Naive thymus-derived CD8-positive, alpha-beta T cell (primary cell): ENCODE measurements at regions not wholly inside any gene's neighbourhood (a gene's known extent, or its start where the extent isn't known, plus 50 kb on each side); places are given as distances from the start of the nearest gene placed in this dataset.

Experiments
- ATAC-seq, 2 donors: fragments of 150-1000 bp; cut with Tn5 transposase in 1 of 2; sonication (Bioruptor Pico), chemical (Tn5 transposase) in 1 of 2; 1 replicate in 1 of 2; 2 replicates in 1 of 2; pipeline ENCODE4 v1.10.0; 2021; ENCODE audit warnings: mild to moderate bottlenecking in 2 of 2, moderate library complexity in 2 of 2
- POLR2A ChIA-PET: fragments of 350-600 bp; sonication (Branson Sonifier 250); formaldehyde crosslinking; loops from one replicate; lab custom pipeline; 2021; ENCODE audit warnings: antibody characterized with exemption; lab: Charles Lee
- DNase-seq, 10 donors: peaks; one replicate each; pipeline versions ENCODE4 v3.0.0 to v3.0.0-alpha.2; 2020 to 2022
- H3K27ac Mint-ChIP-seq, 10 donors: one replicate each; pipeline ENCODE4 v1.8.0; 2020 to 2022; ENCODE audit warnings: mild to moderate bottlenecking in 10 of 10, mixed read lengths in 10 of 10, moderate library complexity in 4 of 10, inconsistent platforms in 1 of 10
- H3K27me3 Mint-ChIP-seq, 5 donors: one replicate each; pipeline ENCODE4 v1.8.0; 2021 to 2022; ENCODE audit warnings: mixed read lengths in 5 of 5
- H3K36me3 Mint-ChIP-seq, 3 donors: one replicate each; pipeline ENCODE4 v1.8.0; 2020 to 2022; ENCODE audit warnings: mixed read lengths in 3 of 3, mild to moderate bottlenecking in 2 of 3, inconsistent platforms in 1 of 3
- H3K4me1 Mint-ChIP-seq, 4 donors: one replicate each; pipeline ENCODE4 v1.8.0; 2021 to 2022; ENCODE audit warnings: mixed read lengths in 4 of 4
- H3K4me3 Mint-ChIP-seq, 10 donors: one replicate each; pipeline ENCODE4 v1.8.0; 2020 to 2022; ENCODE audit warnings: mild to moderate bottlenecking in 10 of 10, mixed read lengths in 10 of 10, moderate library complexity in 6 of 10, inconsistent platforms in 1 of 10
- H3K9me3 Mint-ChIP-seq, 9 donors: one replicate each; pipeline ENCODE4 v1.8.0; 2020 to 2022; ENCODE audit warnings: mixed read lengths in 9 of 9, mild to moderate bottlenecking in 3 of 9, inconsistent platforms in 1 of 9, moderate library complexity in 1 of 9

DNA sequence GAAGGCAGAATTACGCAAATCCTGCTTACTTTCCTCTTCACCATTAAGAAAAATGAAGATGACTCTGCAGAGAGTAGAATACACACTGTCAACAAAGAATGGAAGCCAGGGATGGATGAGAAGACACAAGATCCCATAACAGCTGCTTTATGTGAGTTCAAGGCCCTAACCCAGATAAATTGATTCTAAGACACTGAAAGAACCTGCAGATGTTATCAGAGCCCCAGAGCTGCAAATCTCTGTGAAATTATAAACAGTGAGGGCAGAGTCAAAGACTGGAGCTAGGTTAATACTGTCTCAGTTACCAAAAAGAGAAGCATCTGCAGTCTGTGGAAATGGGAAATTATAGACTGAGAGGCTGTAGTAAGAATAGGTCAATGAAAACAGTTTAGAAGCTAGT is 320.1 kb upstream of the PKDCC start:
- no peaks in the 10 kb centered on the region for H3K4me1 Mint-ChIP-seq
- H3K27me3 Mint-ChIP-seq, result peaks cover 0 to 2% (median 0%) of the 10 kb centered on the region in 5 donors
- no peak overlapping the region for H3K4me3 Mint-ChIP-seq
- no peaks in the 10 kb centered on the region for H3K36me3 Mint-ChIP-seq
- POLR2A ChIA-PET, result no interaction called here
- ATAC-seq (no peak), DNase-seq (no peak)
- H3K9me3 Mint-ChIP-seq, result no peaks in the 10 kb centered on the region
- no peak overlapping the region for H3K27ac Mint-ChIP-seq

DNA sequence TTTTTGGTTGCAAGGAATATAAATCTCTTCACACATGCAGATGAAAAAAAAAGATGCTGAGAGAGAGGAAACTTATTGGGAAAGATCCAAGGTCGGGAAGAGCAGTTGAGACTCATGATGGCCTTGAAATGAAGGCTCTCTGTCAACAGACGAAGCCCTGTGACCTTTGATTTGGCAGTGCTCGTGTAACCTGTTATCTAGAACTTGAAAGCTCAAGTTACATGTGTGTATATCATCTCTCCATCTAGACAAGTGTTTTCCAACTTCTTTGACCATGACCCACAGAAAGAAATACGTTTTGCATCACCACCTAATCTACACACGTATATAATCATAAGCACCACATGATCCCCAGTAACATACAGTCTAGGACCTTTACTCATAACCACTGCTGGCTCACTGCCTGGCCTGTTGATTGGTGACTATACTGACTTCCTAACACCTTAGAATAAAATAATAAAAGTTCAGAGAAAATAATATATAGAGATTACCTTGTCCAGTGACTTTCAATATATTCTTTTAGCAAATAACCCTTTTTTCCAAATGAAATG is 319.0 kb upstream of the PKDCC start:
- no peak overlapping the region for H3K27ac Mint-ChIP-seq
- POLR2A ChIA-PET, result no interaction called here
- ATAC-seq, result no peak
- no peak overlapping the region for H3K4me3 Mint-ChIP-seq
- no peaks in the 10 kb centered on the region for H3K36me3 Mint-ChIP-seq
- no peaks in the 10 kb centered on the region for H3K9me3 Mint-ChIP-seq
- peaks cover 0 to 2% (median 0%) of the 10 kb centered on the region in 5 donors for H3K27me3 Mint-ChIP-seq
- no peaks in the 10 kb centered on the region for H3K4me1 Mint-ChIP-seq
- no peak for DNase-seq

DNA sequence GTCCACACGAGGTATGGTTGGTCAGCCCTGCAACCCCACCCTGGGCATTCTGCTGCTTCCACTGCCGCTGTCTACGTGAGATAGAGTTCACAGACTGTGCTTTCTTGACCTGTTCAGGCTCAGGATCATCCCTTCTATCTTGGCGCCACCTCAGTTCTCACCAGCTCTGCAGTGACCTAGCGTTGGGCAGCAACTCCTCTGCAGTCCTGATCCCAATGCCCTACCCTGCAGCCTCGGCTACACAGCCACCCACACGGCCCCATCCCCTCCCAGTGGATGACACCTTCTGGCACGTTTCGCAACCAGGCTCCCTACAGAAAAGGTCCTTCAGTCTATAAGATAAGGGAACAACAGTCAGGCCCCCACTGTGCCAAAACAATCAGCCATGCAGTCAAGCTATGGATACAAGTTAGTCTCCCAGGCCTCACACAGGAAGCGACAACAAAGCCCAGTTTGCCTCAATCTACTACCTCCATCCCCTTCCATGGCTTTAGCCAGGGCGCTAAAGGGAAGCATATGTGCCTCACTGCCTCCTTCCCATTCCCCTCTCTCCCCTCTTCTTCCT is 317.9 kb upstream of the PKDCC start:
- peaks cover 0 to 4% (median 0%) of the 10 kb centered on the region in 5 donors for H3K27me3 Mint-ChIP-seq
- POLR2A ChIA-PET, result no interaction called here
- no peak overlapping the region for H3K27ac Mint-ChIP-seq
- no peak overlapping the region for H3K4me3 Mint-ChIP-seq
- no peak for DNase-seq
- no peaks in the 10 kb centered on the region for H3K4me1 Mint-ChIP-seq
- no peaks in the 10 kb centered on the region for H3K9me3 Mint-ChIP-seq
- ATAC-seq, result no peak
- no peaks in the 10 kb centered on the region for H3K36me3 Mint-ChIP-seq

- H3K4me1 Mint-ChIP-seq, result no peaks in the 10 kb centered on the region
- DNase-seq, result no peak
- no peak overlapping the region for H3K4me3 Mint-ChIP-seq
- peaks cover 0 to 10% (median 0%) of the 10 kb centered on the region in 9 donors for H3K9me3 Mint-ChIP-seq
- H3K27me3 Mint-ChIP-seq, result peaks cover 9 to 18% (median 12%) of the 10 kb centered on the region in 5 donors
- ATAC-seq, result no peak
- POLR2A ChIA-PET, result no interaction called here
- no peak overlapping the region for H3K27ac Mint-ChIP-seq
- peaks cover 0 to 4% (median 0%) of the 10 kb centered on the region in 3 donors for H3K36me3 Mint-ChIP-seq
Measured at GRCh38 chr2:41735006-41735405, 312.8 kb upstream of the PKDCC start.

- peaks cover 10 to 18% (median 13%) of the 10 kb centered on the region in 5 donors for H3K27me3 Mint-ChIP-seq
- H3K4me3 Mint-ChIP-seq, result no peak overlapping the region
- H3K36me3 Mint-ChIP-seq, result peaks cover 0 to 4% (median 0%) of the 10 kb centered on the region in 3 donors
- DNase-seq, result no peak
- peaks cover 0 to 14% (median 0%) of the 10 kb centered on the region in 9 donors for H3K9me3 Mint-ChIP-seq
- H3K4me1 Mint-ChIP-seq, result no peaks in the 10 kb centered on the region
- ATAC-seq, result no peak
- no peak overlapping the region for H3K27ac Mint-ChIP-seq
- POLR2A ChIA-PET, result no interaction called here
Measured at GRCh38 chr2:41735476-41735875, 312.3 kb upstream of the PKDCC start.

GRCh38 chr2:41736105-41736567 is 311.7 kb upstream of the PKDCC start:
- no peak for ATAC-seq
- POLR2A ChIA-PET, result no interaction called here
- Mint-ChIP-seq H3K36me3 (peaks cover 0 to 4% (median 0%) of the 10 kb centered on the region in 3 donors), H3K27ac (no peak overlapping the region), H3K27me3 (peaks cover 10 to 18% (median 17%) of the 10 kb centered on the region in 5 donors), H3K4me3 (no peak overlapping the region), H3K9me3 (peaks cover 0 to 14% (median 0%) of the 10 kb centered on the region in 9 donors), H3K4me1 (no peaks in the 10 kb centered on the region)
- no peak for DNase-seq

DNA sequence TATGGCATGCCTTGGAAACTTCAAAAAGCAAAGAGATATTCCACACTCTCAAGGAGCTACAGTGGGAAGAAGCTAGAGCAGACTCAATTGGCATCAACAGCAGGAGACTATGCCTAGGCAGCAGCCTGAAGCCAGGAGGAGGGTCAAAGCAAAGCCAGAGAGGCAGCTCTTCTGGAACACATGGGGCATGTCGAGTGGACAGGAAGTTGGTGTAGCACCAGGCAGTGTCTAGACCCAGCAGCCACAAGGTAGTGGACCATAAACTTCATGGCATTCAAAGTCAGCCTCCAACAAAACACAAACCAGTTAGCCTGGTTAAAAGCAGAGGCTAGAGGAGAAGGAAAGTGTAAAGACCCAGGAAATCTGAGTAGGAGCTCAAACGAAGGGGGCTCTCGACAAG is 311.2 kb upstream of the PKDCC start:
- H3K9me3 Mint-ChIP-seq, result peaks cover 0 to 14% (median 0%) of the 10 kb centered on the region in 9 donors
- POLR2A ChIA-PET, result no interaction called here
- no peak overlapping the region for H3K27ac Mint-ChIP-seq
- no peak overlapping the region for H3K4me3 Mint-ChIP-seq
- H3K27me3 Mint-ChIP-seq, result peaks cover 10 to 18% (median 17%) of the 10 kb centered on the region in 5 donors
- DNase-seq (no peak), ATAC-seq (no peak)
- peaks cover 0 to 4% (median 0%) of the 10 kb centered on the region in 3 donors for H3K36me3 Mint-ChIP-seq
- no peaks in the 10 kb centered on the region for H3K4me1 Mint-ChIP-seq

- Mint-ChIP-seq H3K27me3 (peaks cover 10 to 18% (median 17%) of the 10 kb centered on the region in 5 donors), H3K9me3 (peaks cover 0 to 14% (median 0%) of the 10 kb centered on the region in 9 donors), H3K36me3 (peaks cover 0 to 4% (median 0%) of the 10 kb centered on the region in 3 donors), H3K4me1 (no peaks in the 10 kb centered on the region), H3K27ac (no peak overlapping the region), H3K4me3 (no peak overlapping the region)
- POLR2A ChIA-PET, result no interaction called here
- DNase-seq (no peak), ATAC-seq (no peak)
Measured at GRCh38 chr2:41737888-41738287, 309.9 kb upstream of the PKDCC start.

GRCh38 chr2:41741951-41742595 is 305.7 kb upstream of the PKDCC start:
- Mint-ChIP-seq H3K4me3 (no peak overlapping the region), H3K9me3 (peaks cover 0 to 33% (median 3%) of the 10 kb centered on the region in 9 donors), H3K4me1 (no peaks in the 10 kb centered on the region), H3K36me3 (peaks cover 0 to 4% (median 4%) of the 10 kb centered on the region in 3 donors), H3K27me3 (peaks cover 0 to 9% (median 7%) of the 10 kb centered on the region in 5 donors), H3K27ac (no peak overlapping the region)
- ATAC-seq, result no peak
- no peak for DNase-seq
- POLR2A ChIA-PET, result no interaction called here

DNA sequence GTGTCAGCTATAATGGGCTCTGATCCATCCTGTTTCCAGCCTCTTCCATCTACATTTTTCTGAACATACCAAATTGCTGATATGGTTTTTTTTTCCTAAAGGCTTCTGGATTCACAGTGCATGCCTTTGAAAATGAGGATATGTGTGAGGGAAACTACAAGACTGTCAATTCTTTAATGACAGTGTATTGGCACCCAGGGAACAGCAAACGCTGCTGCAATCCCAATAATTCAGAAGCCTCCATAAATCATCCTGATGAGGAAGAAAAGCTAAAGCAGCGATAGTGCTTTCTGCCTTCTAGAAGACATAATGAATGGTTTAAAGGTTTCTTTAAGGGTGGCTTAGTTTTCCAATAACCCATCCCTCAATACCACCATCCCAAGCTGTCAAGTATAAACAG is 304.5 kb upstream of the PKDCC start:
- POLR2A ChIA-PET, result no interaction called here
- no peak overlapping the region for H3K27ac Mint-ChIP-seq

GRCh38 chr2:41750829-41751228 is 297.0 kb upstream of the PKDCC start:
- Mint-ChIP-seq H3K9me3 (peaks cover 0 to 11% (median 0%) of the 10 kb centered on the region in 9 donors), H3K4me1 (no peaks in the 10 kb centered on the region), H3K27ac (no peak overlapping the region), H3K27me3 (peaks cover 0 to 18% (median 10%) of the 10 kb centered on the region in 5 donors), H3K36me3 (no peaks in the 10 kb centered on the region), H3K4me3 (no peak overlapping the region)
- POLR2A ChIA-PET, result no interaction called here
- DNase-seq (no peak), ATAC-seq (no peak)

More for the DNA sequence above, 304.5 kb upstream of the PKDCC start:
- Mint-ChIP-seq H3K4me3 (no peak overlapping the region), H3K27me3 (peaks cover 0 to 9% (median 4%) of the 10 kb centered on the region in 5 donors), H3K4me1 (no peaks in the 10 kb centered on the region), H3K9me3 (peaks cover 0 to 33% (median 3%) of the 10 kb centered on the region in 9 donors), H3K36me3 (peaks cover 0 to 4% (median 4%) of the 10 kb centered on the region in 3 donors)
- no peak for ATAC-seq
- no peak for DNase-seq

DNA sequence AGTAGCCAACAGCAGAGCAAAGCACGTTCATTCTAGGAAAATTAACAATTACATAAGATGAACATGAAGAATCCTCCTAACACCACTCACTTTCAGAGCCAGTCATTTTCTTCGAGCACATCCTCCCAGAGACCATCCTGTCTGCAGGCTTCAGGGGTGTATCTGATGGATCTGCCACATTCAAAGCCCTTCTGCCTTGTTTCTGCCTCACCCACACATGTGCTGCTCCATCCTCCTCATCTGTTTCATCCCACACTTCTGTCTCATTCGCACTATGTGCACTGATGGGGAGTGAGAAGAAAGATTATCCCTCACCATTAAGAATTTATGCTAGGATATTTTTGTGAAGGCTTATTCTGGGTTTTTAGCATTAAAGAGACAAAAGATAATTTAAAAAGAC is 287.9 kb upstream of the PKDCC start:
- POLR2A ChIA-PET, result no interaction called here
- Mint-ChIP-seq H3K4me3 (no peak overlapping the region), H3K4me1 (no peaks in the 10 kb centered on the region), H3K36me3 (no peaks in the 10 kb centered on the region), H3K27ac (no peak overlapping the region), H3K9me3 (no peaks in the 10 kb centered on the region), H3K27me3 (peaks cover 9 to 34% (median 14%) of the 10 kb centered on the region in 5 donors)
- DNase-seq (no peak), ATAC-seq (no peak)

DNA sequence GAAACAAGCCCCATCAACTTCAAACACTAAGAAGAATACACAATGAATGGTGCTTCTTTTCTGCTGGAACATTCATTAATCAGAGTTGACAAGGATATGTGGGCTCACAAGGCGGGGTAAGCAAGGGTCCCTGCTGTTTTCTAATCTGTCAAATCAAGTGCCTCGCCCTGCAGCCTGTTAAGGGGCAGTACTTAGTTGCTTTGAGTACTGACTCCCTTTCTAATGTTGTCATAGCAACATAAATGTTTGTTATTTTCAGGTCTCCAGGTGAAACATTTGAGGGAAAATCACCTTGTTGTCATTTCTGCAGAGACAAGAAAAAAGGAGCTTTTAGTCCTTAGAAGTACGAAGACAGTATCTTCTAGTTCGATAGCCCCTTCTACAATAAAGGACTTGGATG is 284.7 kb upstream of the PKDCC start:
- ATAC-seq (no peak), DNase-seq (no peak)
- H3K27ac Mint-ChIP-seq, result no peak overlapping the region
- no peaks in the 10 kb centered on the region for H3K9me3 Mint-ChIP-seq
- peaks cover 4 to 7% (median 4%) of the 10 kb centered on the region in 5 donors for H3K27me3 Mint-ChIP-seq
- no peaks in the 10 kb centered on the region for H3K36me3 Mint-ChIP-seq
- no peak overlapping the region for H3K4me3 Mint-ChIP-seq
- POLR2A ChIA-PET, result no interaction called here
- no peaks in the 10 kb centered on the region for H3K4me1 Mint-ChIP-seq
